CD4-positive, alpha-beta T cell treated with Interleukin-4 for 1 hour (primary cell): ENCODE measurements at regions not wholly inside any gene's neighbourhood (a gene's known extent, or its start where the extent isn't known, plus 50 kb on each side); places are given as distances from the start of the nearest gene placed in this dataset.

Source experiments
- DNase-seq, 2 donors: peaks; one replicate each; pipeline ENCODE4 v3.0.0-alpha.2; 2020 to 2022

- no peak for DNase-seq
Observed at GRCh38 chr3:117746066-117746465, 1036.5 kb downstream of the TUSC7 start.

GRCh38 chr3:117748131-117748530, 1038.6 kb downstream of the TUSC7 start:
- no peak for DNase-seq

GRCh38 chr3:117750674-117751269, 1041.2 kb downstream of the TUSC7 start:
- DNase-seq: no peak

GRCh38 chr3:117751651-117752050, 1042.1 kb downstream of the TUSC7 start:
- DNase-seq: no peak

GRCh38 chr3:117752984-117753717, 1043.6 kb downstream of the TUSC7 start:
- DNase-seq: no peak

- DNase-seq: no peak
Observed at GRCh38 chr3:117754058-117754457, 1044.5 kb downstream of the TUSC7 start.

- no peak for DNase-seq
Observed at GRCh38 chr3:117754841-117755240, 1045.3 kb downstream of the TUSC7 start.

GRCh38 chr3:117756563-117756962, 1047.0 kb downstream of the TUSC7 start:
- no peak for DNase-seq

GRCh38 chr3:117761703-117762620, 1052.4 kb downstream of the TUSC7 start:
- no peak for DNase-seq

GRCh38 chr3:117762621-117763037, 1053.0 kb downstream of the TUSC7 start:
- DNase-seq: no peak

GRCh38 chr3:117763561-117763960, 1054.0 kb downstream of the TUSC7 start:
- no peak for DNase-seq

- no peak for DNase-seq
Observed at GRCh38 chr3:117768581-117768980, 1059.0 kb downstream of the TUSC7 start.

GRCh38 chr3:117774130-117774529, 1064.6 kb downstream of the TUSC7 start:
- no peak for DNase-seq

GRCh38 chr3:117786349-117786748, 1076.8 kb downstream of the TUSC7 start:
- DNase-seq: no peak

GRCh38 chr3:117788061-117788460, 1078.5 kb downstream of the TUSC7 start:
- no peak for DNase-seq

GRCh38 chr3:117788506-117788905, 1078.9 kb downstream of the TUSC7 start:
- no peak for DNase-seq

- no peak for DNase-seq
Observed at GRCh38 chr3:117790235-117790987, 1080.8 kb downstream of the TUSC7 start.

- no peak for DNase-seq
Observed at GRCh38 chr3:117793622-117794265, 1084.2 kb downstream of the TUSC7 start.

GRCh38 chr3:117798221-117798620, 1088.6 kb downstream of the TUSC7 start:
- no peak for DNase-seq

- no peak for DNase-seq
Observed at GRCh38 chr3:117798687-117799386, 1089.3 kb downstream of the TUSC7 start.

GRCh38 chr3:117799387-117799735, 1089.8 kb downstream of the TUSC7 start:
- DNase-seq: no peak

GRCh38 chr3:117801912-117802239, 1092.3 kb downstream of the TUSC7 start:
- no peak for DNase-seq
